HepG2 (cell line): ENCODE measurements at regions not wholly inside any gene's neighbourhood (a gene's known extent, or its start where the extent isn't known, plus 50 kb on each side); places are given as distances from the start of the nearest gene placed in this dataset.

Experiments
- AFF4 ChIP-seq: sonication (generic); formaldehyde crosslinking; IDR thresholded peaks from 2 replicates; pipeline ENCODE4 v1.4.0; 2020; ENCODE audit warnings: missing genetic modification reagents
- ATF1 ChIP-seq: IDR thresholded peaks from 2 replicates; pipeline ENCODE4 v1.6.1; 2016; ENCODE audit warnings: mild to moderate bottlenecking, control low read depth
- ATF7-NPFF ChIP-seq: sonication (generic); formaldehyde crosslinking; IDR thresholded peaks from 2 replicates; pipeline ENCODE4 v1.8.1; 2023; ENCODE audit warnings: mild to moderate bottlenecking, low read depth, missing genetic modification reagents, moderate library complexity
- BCL3 ChIP-seq: sonication (generic); formaldehyde crosslinking; IDR thresholded peaks from 2 replicates; pipeline ENCODE4 v1.5.1; 2020; ENCODE audit warnings: mild to moderate bottlenecking, missing genetic modification reagents, moderate library complexity
- CHD4 ChIP-seq: fragments of 200-600 bp; sonication (generic); IDR thresholded peaks from 2 replicates; pipeline ENCODE4 v1.7.0; 2017; ENCODE audit warnings: mild to moderate bottlenecking, low read length, borderline replicate concordance
- NR3C1 ChIP-seq: sonication (generic); formaldehyde crosslinking; IDR thresholded peaks from 2 replicates; pipeline ENCODE4 v1.4.0; 2020; ENCODE audit warnings: missing genetic modification reagents
- PCBP2 ChIP-seq: fragments of 200-400 bp; formaldehyde crosslinking; optimal IDR thresholded peaks from 2 replicates; pipeline ENCODE3; 2018; ENCODE audit warnings: low read length, low read depth; ENCODE audit not compliant: poor library complexity, severe bottlenecking
- SP140L ChIP-seq: sonication (generic); formaldehyde crosslinking; IDR thresholded peaks from 2 replicates; pipeline ENCODE4 v1.4.0; 2020; ENCODE audit warnings: missing genetic modification reagents, borderline replicate concordance
- UBTF ChIP-seq: sonication (generic); formaldehyde crosslinking; IDR thresholded peaks from 2 replicates; pipeline ENCODE4 v1.4.0; 2020; ENCODE audit warnings: mild to moderate bottlenecking, missing genetic modification reagents
- ZNF121 ChIP-seq: sonication (generic); formaldehyde crosslinking; IDR thresholded peaks from 2 replicates; pipeline ENCODE4 v1.5.0; 2020; ENCODE audit warnings: mild to moderate bottlenecking, missing genetic modification reagents
- ZNF768 ChIP-seq: sonication (generic); formaldehyde crosslinking; IDR thresholded peaks from 2 replicates; pipeline ENCODE4 v1.4.0; 2020; ENCODE audit warnings: missing genetic modification reagents
- TF ChIP-seq, protein P1 (sequence below): sonication (generic); formaldehyde crosslinking; IDR thresholded peaks from 2 replicates; pipeline ENCODE4 v1.5.0; 2020; ENCODE audit warnings: mild to moderate bottlenecking, missing genetic modification reagents, moderate library complexity
- TF ChIP-seq, protein P2 (sequence below): IDR thresholded peaks from 2 replicates; pipeline ENCODE4 v1.6.1; 2018; ENCODE audit warnings: missing genetic modification reagents

- TF ChIP-seq ATF7-NPFF (CRISPR knock-in tag) (no peak), ATF1 (CRISPR knock-in tag) (no peak), PCBP2 (no peak), CHD4 (no peak), AFF4 (CRISPR knock-in tag) (no peak), SP140L (no peak), NR3C1 (CRISPR knock-in tag) (no peak), ZNF121 (no peak), UBTF (CRISPR knock-in tag) (no peak), BCL3 (CRISPR knock-in tag) (no peak), ZNF768 (CRISPR knock-in tag) (no peak)
- TF ChIP-seq, protein P1, sequence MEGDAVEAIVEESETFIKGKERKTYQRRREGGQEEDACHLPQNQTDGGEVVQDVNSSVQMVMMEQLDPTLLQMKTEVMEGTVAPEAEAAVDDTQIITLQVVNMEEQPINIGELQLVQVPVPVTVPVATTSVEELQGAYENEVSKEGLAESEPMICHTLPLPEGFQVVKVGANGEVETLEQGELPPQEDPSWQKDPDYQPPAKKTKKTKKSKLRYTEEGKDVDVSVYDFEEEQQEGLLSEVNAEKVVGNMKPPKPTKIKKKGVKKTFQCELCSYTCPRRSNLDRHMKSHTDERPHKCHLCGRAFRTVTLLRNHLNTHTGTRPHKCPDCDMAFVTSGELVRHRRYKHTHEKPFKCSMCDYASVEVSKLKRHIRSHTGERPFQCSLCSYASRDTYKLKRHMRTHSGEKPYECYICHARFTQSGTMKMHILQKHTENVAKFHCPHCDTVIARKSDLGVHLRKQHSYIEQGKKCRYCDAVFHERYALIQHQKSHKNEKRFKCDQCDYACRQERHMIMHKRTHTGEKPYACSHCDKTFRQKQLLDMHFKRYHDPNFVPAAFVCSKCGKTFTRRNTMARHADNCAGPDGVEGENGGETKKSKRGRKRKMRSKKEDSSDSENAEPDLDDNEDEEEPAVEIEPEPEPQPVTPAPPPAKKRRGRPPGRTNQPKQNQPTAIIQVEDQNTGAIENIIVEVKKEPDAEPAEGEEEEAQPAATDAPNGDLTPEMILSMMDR = no peak
- TF ChIP-seq, protein P2, sequence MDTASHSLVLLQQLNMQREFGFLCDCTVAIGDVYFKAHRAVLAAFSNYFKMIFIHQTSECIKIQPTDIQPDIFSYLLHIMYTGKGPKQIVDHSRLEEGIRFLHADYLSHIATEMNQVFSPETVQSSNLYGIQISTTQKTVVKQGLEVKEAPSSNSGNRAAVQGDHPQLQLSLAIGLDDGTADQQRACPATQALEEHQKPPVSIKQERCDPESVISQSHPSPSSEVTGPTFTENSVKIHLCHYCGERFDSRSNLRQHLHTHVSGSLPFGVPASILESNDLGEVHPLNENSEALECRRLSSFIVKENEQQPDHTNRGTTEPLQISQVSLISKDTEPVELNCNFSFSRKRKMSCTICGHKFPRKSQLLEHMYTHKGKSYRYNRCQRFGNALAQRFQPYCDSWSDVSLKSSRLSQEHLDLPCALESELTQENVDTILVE (CRISPR knock-in tag) = no peak
These were observed 61.2 kb upstream of the GABRA1 start for GRCh38 chr5:161786686-161787085.
